GM21619 (cell line): ENCODE measurements at regions not wholly inside any gene's neighbourhood (a gene's known extent, or its start where the extent isn't known, plus 50 kb on each side); places are given as distances from the start of the nearest gene placed in this dataset.

Experiments used
- ATAC-seq: cut with Tn5 transposase; IDR thresholded peaks from one replicate; pipeline ENCODE4 v1.9.1; 2021; ENCODE audit not compliant: unreplicated experiment

- no peak for ATAC-seq
These were observed 374.4 kb upstream of the PRMT6 start for GRCh38 chr1:106681939-106682522.

DNA sequence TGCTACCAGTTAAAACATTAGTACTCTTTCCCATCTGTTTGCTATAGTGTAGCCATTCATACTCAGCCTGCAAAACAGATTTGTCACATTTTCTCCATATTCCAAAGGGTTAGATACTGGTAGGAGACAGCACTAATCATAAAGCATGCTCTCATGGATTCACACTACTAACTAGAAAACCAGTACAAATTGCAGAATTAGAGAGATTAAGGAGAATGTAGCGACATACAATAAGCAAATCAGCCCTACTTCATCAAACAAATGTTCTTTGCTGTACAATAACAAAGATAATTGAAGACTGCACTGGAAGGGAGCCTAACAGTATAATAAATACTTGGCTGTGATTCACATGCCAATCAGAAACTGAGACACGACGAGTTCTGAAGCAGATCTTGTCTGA lies 368.0 kb upstream of the PRMT6 start:
- ATAC-seq, result no peak

- no peak for ATAC-seq
These were observed 357.8 kb upstream of the PRMT6 start for GRCh38 chr1:106698660-106699059.

- no peak for ATAC-seq
These were observed 357.0 kb upstream of the PRMT6 start for GRCh38 chr1:106699433-106699832.

- ATAC-seq, result no peak
These were observed 356.3 kb upstream of the PRMT6 start for GRCh38 chr1:106700211-106700610.

- ATAC-seq, result no peak
These were observed 350.5 kb upstream of the PRMT6 start for GRCh38 chr1:106705971-106706370.

DNA sequence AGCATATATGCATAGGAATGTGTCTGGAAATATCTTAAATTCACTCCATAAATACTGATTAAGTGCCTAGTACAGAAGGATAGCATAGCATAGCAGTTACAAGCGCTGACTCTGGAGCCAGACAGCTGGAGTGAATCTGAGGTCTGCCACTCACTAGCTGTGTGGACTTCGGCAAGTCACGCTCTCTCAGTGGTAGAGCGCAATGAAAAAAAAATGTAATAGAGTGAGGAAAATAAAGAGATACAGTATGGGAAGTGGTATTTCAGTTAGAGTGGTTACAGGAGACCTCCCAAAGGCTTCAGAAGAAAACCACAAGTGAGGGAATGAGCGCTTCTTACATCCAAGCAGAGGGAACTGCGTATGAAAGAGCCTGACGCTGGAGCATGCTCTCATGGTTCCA lies 338.9 kb upstream of the PRMT6 start:
- ATAC-seq, result no peak

GRCh38 chr1:106721790-106722189 lies 334.7 kb upstream of the PRMT6 start:
- no peak for ATAC-seq

DNA sequence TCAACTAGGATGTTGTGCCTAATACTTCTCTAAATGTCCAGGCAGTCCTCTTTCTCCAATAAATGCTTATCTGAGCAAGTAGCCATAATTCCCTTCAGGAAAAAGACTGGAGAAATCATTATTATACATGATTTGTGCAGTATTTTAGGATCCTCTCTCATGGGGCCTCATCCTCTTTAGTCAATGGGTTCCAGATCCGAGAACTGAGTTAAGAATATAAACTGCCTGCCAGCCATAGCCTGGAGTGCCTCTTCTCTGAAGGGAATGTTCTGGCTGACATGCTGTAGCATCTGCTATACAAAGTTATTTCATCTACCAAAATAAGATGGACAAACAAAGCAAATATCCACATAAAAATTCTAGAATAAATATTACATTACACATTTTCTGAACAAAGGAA lies 334.0 kb upstream of the PRMT6 start:
- ATAC-seq, result no peak

GRCh38 chr1:106727171-106727570 lies 329.3 kb upstream of the PRMT6 start:
- ATAC-seq, result peak; percentile 94

DNA sequence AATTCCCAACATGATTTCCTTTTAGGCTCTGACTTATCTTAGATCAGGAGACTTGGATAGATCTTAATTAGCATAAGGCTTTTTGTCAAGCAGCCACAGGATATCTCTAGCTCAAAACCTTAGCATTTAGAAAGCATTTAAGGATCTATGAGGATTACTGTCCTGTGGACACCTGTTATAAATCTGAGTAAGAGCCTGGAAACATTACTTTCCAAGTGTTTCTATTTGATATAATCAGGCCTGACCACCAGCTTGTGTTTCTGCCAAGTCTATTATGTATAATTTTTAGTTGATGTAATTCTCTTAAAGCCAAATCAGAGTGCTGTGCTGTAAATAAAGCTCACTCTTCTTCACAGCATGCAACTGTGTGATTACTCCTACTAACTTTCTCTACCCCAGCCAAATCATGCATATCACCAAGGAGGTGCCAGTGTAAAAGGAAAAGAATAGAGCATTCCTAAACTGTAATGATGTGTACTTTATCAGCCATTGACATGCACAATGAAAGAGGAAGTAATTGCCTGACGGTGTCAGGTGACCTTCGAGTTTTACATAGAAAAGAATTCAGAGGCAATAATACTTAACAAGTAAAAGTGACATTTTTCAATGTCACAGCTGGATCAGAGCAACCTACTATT lies 309.9 kb upstream of the PRMT6 start:
- ATAC-seq, result no peak

DNA sequence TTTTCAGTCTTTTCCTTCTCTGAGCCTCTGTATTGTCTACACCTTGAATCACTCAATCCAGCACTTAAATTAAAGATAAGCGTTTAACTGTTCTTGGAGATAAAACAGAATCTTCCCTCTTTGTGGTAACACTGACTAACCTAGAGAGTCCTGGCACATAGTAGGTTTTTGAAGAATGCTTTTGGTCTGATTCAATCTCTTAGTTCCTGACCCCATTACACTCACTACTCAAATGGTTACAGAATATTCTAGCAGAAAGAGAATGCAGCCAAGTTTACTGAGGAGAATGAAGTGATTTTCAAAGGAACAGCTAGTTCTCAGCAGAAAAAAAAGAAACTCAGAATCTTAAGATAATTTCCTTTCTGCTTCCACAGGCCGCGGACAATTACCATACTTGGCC lies 309.2 kb upstream of the PRMT6 start:
- ATAC-seq, result no peak

- no peak for ATAC-seq
These were observed 308.7 kb upstream of the PRMT6 start for GRCh38 chr1:106747791-106748190.

- no peak for ATAC-seq
These were observed 307.9 kb upstream of the PRMT6 start for GRCh38 chr1:106748606-106749005.

DNA sequence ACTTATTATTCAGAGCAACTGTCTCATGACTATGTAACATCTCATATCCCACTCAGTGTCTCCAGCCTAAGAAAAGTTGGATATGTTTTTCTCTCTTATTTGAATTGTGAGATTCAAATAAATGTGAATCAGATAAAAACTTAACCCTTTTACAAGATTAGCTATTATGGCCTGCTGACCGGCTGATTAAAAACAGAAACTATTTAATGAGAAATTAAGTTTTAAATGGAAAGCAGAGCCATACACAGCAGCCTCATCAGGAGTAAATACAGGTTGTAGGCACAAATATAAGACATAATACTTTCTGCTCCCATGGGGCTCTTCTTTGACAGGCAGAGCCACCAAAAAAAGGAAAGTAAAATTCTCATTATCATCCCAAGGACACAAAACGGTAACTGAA lies 307.0 kb upstream of the PRMT6 start:
- ATAC-seq, result no peak

GRCh38 chr1:106749906-106750305 lies 306.6 kb upstream of the PRMT6 start:
- ATAC-seq, result no peak

DNA sequence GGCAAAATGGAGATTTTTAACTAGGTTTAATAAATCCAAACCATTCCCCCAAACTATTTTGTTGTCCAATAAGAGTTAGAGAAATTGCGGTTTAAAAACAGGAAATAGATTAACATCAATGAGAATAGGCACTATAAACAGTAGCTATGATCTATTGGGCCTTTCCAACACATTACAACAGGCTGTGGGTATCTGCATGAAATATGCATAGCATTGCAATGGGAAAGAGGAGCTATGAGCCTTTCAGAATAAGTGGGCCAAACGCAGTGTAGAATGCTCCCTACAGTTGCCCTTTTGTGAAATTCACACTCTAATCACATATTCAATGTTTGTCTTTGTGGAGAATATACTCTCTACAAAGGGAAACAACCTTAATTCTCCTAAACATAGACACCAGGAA lies 305.5 kb upstream of the PRMT6 start:
- no peak for ATAC-seq

GRCh38 chr1:106753066-106753465 lies 303.4 kb upstream of the PRMT6 start:
- ATAC-seq, result no peak

DNA sequence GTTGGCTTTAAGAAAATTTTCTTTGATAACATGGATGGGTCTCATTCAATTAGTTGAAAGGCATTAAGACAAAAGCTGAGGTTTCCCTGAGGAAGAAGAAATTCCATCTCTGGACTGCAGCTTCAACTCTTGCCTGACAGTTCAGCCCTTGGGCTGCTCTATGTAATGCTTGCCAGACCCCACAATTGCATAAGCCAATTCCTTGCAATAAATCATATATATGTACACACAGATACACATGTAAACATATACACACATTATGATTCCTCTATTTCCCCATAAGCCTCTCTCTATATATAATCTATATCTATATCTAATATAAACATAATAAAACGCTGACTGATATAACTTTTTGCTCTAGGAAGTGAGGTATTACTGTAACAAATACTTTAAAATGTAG lies 301.5 kb upstream of the PRMT6 start:
- no peak for ATAC-seq

GRCh38 chr1:106755682-106756406 lies 300.6 kb upstream of the PRMT6 start:
- ATAC-seq, result no peak

- ATAC-seq, result no peak
These were observed 299.7 kb upstream of the PRMT6 start for GRCh38 chr1:106756752-106757151.

- ATAC-seq, result no peak
These were observed 288.4 kb upstream of the PRMT6 start for GRCh38 chr1:106768077-106768476.

DNA sequence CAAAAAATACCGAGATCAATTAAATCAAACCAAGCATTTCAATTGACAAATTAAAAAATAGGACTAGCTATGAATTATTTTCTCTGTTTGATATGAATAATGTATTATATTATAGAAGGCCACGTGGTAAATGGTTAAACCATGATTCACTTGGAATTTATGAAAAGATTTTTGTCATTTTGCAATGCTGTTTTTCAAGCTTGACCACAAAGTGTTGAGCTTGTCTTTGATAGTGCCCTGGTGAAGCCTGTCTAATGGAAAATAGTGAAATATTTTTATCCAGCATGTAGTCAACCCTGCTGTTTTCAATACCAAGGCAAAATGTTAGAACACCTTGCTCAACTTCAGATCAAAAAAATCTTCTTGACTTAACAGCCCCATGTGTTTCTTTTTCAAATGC lies 288.0 kb upstream of the PRMT6 start:
- no peak for ATAC-seq
